Activated CD8-positive, alpha-beta memory T cell treated with anti-CD3 and anti-CD28 coated beads for 36 hours (primary cell): ENCODE measurements at regions not wholly inside any gene's neighbourhood (a gene's known extent, or its start where the extent isn't known, plus 50 kb on each side); places are given as distances from the start of the nearest gene placed in this dataset.
"Not testable (repeated sequence)": the region's sequence is repeated elsewhere in the genome, so short reads cannot be mapped to it uniquely, and the experiment has no call there.

Source experiments
- CTCF ChIA-PET: fragments of 350-600 bp; sonication (Branson Sonifier 250); formaldehyde crosslinking; loops from one replicate; lab custom pipeline; 2021; ENCODE audit warnings: antibody characterized with exemption; lab: Charles Lee
- POLR2A ChIA-PET: fragments of 350-600 bp; sonication (Branson Sonifier 250); formaldehyde crosslinking; loops from one replicate; lab custom pipeline; 2021; ENCODE audit warnings: antibody characterized with exemption; lab: Charles Lee

- CTCF ChIA-PET: no interaction called here
- POLR2A ChIA-PET: no interaction called here
Measured at GRCh38 chr22:35175392-35175791, 81.9 kb upstream of the HMGXB4 start.

DNA sequence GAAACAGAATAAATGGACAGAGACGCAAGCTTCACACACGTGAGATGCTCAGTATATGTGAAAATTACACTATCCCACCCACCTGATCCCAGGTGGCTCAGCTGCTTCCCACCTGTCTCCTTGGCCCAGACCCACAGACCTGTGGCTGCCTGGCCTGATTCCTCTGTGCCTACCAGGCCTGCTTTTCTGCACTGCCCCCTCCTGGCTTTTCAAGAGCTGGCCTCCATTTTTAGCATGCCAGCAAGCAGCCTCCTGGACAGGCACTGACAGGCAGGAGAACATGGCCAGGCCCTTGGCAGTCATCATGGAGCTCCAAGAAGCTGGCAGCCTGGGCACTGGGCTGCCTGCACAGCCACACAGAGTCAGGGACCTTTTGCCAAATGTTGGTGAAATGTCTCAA is 79.5 kb upstream of the HMGXB4 start:
- ChIA-PET POLR2A (no interaction called here), CTCF (no interaction called here)

GRCh38 chr22:35178446-35178845 is 78.8 kb upstream of the HMGXB4 start:
- ChIA-PET CTCF (no interaction called here), POLR2A (no interaction called here)

- ChIA-PET CTCF (no interaction called here), POLR2A (no interaction called here)
Measured at GRCh38 chr22:35183917-35184316, 73.4 kb upstream of the HMGXB4 start.

DNA sequence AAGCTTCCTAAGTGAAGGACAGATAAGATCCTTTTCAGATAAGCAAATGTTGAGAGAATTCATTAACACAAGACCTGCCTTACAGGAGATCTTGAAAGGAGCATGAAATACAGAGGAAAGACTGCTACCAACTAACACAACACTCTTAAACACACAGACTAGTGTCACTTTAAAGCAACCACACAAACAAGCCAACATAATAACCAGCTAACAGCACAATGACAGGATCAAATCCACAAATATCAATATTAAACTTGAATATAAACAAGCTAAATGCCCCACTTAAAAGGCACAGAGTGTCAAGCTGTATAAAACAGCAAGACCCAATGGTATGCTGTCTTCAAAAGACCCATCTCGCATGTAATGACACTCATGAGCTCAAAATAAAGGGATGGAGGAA is 70.8 kb upstream of the HMGXB4 start:
- ChIA-PET CTCF (no interaction called here), POLR2A (no interaction called here)

DNA sequence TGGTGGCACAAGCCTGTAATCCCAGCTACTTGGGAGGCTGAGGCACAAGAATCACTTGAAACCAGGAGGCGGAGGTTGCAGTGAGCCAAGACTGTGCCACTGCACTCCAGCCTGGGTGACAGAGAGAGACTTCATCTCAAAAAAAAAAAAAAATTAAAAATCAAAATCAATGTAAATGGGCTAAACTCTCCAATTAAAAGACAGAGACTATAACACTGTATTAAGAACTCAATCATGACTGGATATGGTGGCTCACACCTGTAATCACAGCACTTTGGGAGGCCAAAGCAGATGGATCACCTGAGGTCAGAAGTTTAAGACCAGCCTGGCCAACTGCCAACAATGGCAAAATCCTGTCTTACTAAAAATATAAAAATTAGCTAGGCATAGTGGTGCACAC is 68.4 kb upstream of the HMGXB4 start:
- POLR2A ChIA-PET, CTCF ChIA-PET: not testable (repeated sequence)

DNA sequence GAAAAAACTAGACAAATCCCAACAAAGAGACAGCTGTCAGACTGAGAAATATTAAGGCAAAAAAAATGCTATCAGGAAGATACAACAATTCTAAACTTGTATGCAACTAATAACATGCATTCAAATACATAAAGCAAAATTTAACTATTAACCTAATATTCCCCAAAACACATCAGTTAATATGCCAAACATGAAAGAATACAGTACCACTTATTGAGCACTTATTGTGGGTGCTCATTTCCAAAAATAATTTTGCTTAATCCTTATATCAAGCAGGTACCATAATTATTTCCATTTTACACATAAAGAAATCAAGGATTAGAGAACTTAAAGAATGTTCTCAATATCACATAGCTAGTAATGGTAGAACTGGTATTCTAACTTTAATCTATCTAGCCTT is 67.7 kb upstream of the HMGXB4 start:
- CTCF ChIA-PET: no interaction called here
- POLR2A ChIA-PET: no interaction called here

DNA sequence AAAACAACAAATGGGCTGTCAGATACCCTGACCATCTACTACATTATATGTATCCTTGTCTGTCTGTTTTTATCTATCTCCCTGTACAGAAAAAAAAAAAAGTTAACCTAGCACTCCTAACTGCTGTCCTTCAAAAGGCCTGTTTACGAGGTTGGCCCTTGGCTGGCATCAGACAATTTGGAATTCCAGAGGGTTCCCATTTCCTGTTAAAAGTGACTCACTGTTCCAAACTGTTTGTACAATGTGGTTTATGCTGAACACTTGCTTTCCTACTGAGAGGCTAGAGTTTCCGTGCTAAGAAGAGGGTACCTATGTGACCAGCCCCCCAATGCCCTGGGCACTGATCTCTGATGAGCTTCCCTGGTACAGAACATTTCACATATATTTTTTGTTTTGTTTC is 65.9 kb upstream of the HMGXB4 start:
- POLR2A ChIA-PET: no interaction called here
- CTCF ChIA-PET: no interaction called here

- ChIA-PET POLR2A (no interaction called here), CTCF (no interaction called here)
Measured at GRCh38 chr22:35192129-35192918, 65.0 kb upstream of the HMGXB4 start.

DNA sequence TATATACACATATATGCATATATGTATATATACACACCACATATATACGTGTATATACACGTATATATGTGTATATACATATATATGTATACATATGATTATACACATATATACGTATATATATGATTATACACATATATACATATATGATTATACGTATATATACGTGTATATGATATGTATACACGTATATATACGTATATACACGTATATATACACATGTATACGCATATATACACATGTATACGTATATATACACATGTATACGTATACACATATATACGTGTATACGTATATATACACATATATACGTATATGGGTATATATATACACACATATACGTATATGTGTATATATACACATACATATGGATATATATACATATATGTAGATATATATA is 62.1 kb upstream of the HMGXB4 start:
- CTCF ChIA-PET: no interaction called here
- POLR2A ChIA-PET: no interaction called here

- CTCF ChIA-PET: no interaction called here
- POLR2A ChIA-PET: no interaction called here
Measured at GRCh38 chr22:35195821-35196220, 61.5 kb upstream of the HMGXB4 start.

DNA sequence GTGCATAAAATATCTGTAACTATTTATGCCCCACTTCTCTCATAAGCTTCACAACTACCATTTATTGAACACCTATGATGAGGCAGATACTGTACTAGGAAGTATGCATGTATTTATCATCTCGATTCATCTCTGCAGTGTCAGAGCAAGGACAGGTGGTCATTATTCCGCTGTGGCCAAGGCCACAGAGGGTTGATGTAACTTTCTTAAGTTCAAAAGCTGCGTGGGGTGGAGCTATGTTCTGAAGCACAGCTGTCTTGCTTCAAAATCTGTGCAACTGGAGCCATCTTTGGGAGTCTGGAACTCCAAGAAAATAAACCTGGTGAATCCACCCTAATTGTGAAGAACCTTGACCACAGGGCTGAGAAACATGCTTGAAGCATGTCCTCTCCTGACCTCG is 60.2 kb upstream of the HMGXB4 start:
- ChIA-PET CTCF (no interaction called here), POLR2A (no interaction called here)

DNA sequence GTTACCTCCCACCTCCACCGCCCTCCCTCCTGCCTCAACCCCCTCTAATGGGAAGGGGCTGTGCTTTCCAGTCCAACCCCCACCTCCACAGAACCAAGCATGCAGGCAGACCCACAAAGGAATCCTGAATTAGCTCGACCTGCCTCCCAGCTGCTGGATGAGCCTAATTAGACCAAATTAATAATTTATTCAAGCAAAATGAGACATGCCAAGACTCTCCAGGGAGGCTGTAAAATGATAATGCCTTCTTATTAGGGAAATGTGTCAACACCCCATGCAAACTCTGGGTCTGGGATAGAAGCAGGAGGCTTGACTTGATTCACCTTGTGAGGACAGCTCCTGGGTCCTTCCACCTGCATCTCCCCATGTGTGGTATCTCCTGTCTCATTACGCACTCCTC is 59.4 kb upstream of the HMGXB4 start:
- ChIA-PET POLR2A (no interaction called here), CTCF (no interaction called here)

DNA sequence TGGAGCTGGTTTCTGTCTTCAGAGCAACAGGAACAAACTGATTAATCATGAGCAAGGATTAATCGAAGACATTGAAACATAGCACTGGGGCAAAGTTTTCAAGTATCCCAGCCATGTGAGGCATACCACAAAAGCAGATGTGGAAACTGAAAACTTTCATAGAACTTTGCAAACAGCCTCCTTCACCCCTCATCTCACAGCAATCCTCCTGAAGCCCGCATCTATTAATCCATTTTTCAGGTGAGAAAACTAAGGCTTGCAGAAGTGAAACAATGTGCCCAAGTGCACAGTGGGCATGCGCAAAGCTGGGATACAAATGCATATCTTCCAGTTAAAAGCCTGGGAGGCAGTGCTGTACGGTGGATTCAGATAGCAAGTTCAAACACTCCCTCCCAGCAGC is 58.6 kb upstream of the HMGXB4 start:
- ChIA-PET POLR2A (no interaction called here), CTCF (no interaction called here)

- ChIA-PET POLR2A (no interaction called here), CTCF (no interaction called here)
Measured at GRCh38 chr22:35202376-35202775, 54.9 kb upstream of the HMGXB4 start.

- CTCF ChIA-PET: interaction anchor here (0.6 kb wide), 1 partner anchor 159 kb away, joined by 3 read pairs; no protein-coding TSS in a partner anchor
- POLR2A ChIA-PET: no interaction called here
Measured at GRCh38 chr22:35203583-35203982, 53.7 kb upstream of the HMGXB4 start.

- ChIA-PET CTCF (no interaction called here), POLR2A (no interaction called here)
Measured at GRCh38 chr22:35204807-35205775, 52.2 kb upstream of the HMGXB4 start.

DNA sequence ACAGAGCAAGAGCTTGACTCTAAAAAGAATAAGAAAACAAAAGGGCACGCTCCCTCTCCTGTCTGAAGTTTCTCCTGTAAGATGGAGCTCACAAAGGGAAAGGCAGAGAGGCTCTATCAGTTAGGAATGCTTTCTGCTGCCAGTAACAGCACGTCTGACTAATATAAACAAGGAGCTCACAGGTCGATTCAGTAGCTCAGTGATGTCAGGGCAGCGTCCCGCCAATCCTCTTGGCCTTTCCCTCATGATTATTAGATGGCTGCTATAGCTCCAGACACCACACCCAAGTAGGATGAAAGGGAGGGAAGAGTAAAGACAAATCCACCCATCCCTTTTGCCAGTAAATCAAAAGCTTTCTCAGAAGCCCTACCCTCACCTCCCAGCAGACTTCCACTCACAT is 51.3 kb upstream of the HMGXB4 start:
- POLR2A ChIA-PET: no interaction called here
- CTCF ChIA-PET: no interaction called here

GRCh38 chr22:35206889-35207288 is 50.4 kb upstream of the HMGXB4 start:
- POLR2A ChIA-PET: no interaction called here

More at GRCh38 chr22:35206889-35207288, 50.4 kb upstream of the HMGXB4 start:
- CTCF ChIA-PET: no interaction called here
